HCT116 (cell line): ENCODE measurements at regions not wholly inside any gene's neighbourhood (a gene's known extent, or its start where the extent isn't known, plus 50 kb on each side); places are given as distances from the start of the nearest gene placed in this dataset.

Experiments used
- ATAC-seq: fragments of 200-7000 bp; cut with Tn5 transposase; 2 replicates; pipeline ENCODE4 v1.9.1; 2020; ENCODE audit warnings: mild to moderate bottlenecking, moderate library complexity
- BruUV-seq: library from RNA; stranded (reverse); fragments of 400-500 nt; replicated peaks from 2 replicates; lab custom pipeline; 2021; lab: Mats Ljungman, UMichigan
- CTCF ChIA-PET: fragments of 300-600 bp; sonication (Branson Sonifier 250); formaldehyde crosslinking; loops from one replicate; lab custom pipeline; 2021; ENCODE audit warnings: antibody characterized with exemption; lab: Charles Lee
- POLR2A ChIA-PET: fragments of 300-600, 350-600 bp; sonication (Branson Sonifier 250); formaldehyde crosslinking; loops from one replicate; lab custom pipeline; 2021; ENCODE audit warnings: antibody characterized with exemption; lab: Charles Lee
- RAD21 ChIA-PET, 2 experiments: fragments of 300-600 bp; sonication (Branson Sonifier 250); formaldehyde crosslinking; loops; one replicate each; lab custom pipeline; 2023; ENCODE audit warnings: low total read pairs in 2 of 2; ENCODE audit not compliant: uncharacterized antibody in 2 of 2, unreplicated experiment in 2 of 2, low non-redundant PET in 1 of 2; lab: Charles Lee
- DNase-seq: peaks from one replicate; pipeline ENCODE4 v3.0.0-alpha.2; 2010; ENCODE audit warnings: low read depth, low spot score
- H2AFZ ChIP-seq: fragments of 200-600 bp; shearing (Covaris generic), sonication (generic); 2 replicates; pipeline ENCODE4 v1.6.1; 2017; ENCODE audit warnings: low read depth, mixed run types, mixed read lengths, antibody characterized with exemption, low read length; ENCODE audit not compliant: poor library complexity, severe bottlenecking
- H3K27ac ChIP-seq: 2 replicates; pipeline ENCODE4 v1.5.1; 2012; ENCODE audit warnings: low read depth, low read length
- H3K27me3 ChIP-seq: fragments of 200-600 bp; sonication (generic); 2 replicates; pipeline ENCODE4 v1.6.1; 2016; ENCODE audit warnings: mixed run types, low read length, mixed read lengths; ENCODE audit not compliant: insufficient read depth
- H3K36me3 ChIP-seq, 2 experiments: fragments of 200-500 bp in 1 of 2; fragments of 200-600 bp in 1 of 2; sonication (Bioruptor generic) in 1 of 2; sonication (generic) in 1 of 2; 2 replicates each; pipeline versions ENCODE4 v1.5.1 to v1.6.1; 2014 to 2016; ENCODE audit warnings: low read length in 2 of 2, inconsistent platforms in 1 of 2, mixed read lengths in 1 of 2, mixed run types in 1 of 2; ENCODE audit not compliant: insufficient read depth in 2 of 2, control insufficient read depth in 1 of 2
- H3K4me1 ChIP-seq, 2 experiments: fragments of 200-600 bp in 1 of 2; sonication (generic) in 1 of 2; 2 replicates each; pipeline versions ENCODE4 v1.5.1 to v1.6.1; 2012 to 2017; ENCODE audit warnings: low read length in 2 of 2, inconsistent platforms in 1 of 2, mild to moderate bottlenecking in 1 of 2, mixed read lengths in 1 of 2, mixed run types in 1 of 2, moderate library complexity in 1 of 2; ENCODE audit not compliant: insufficient read depth in 2 of 2, control insufficient read depth in 1 of 2
- H3K4me2 ChIP-seq: fragments of 200-600 bp; sonication (generic); 2 replicates; pipeline ENCODE4 v1.6.1; 2017; ENCODE audit warnings: mixed run types, low read length, mixed read lengths
- H3K4me3 ChIP-seq, 2 experiments: fragments of 200-600 bp in 1 of 2; sonication (generic) in 1 of 2; replicated peaks in 1 of 2; 2 replicates each; pipeline ENCODE4 v1.5.1; 2011 to 2016; ENCODE audit warnings: low read length in 2 of 2, control low read depth in 1 of 2, low read depth in 1 of 2, mild to moderate bottlenecking in 1 of 2, mixed read lengths in 1 of 2, mixed run types in 1 of 2
- H3K79me2 ChIP-seq: fragments of 200-600 bp; sonication (generic); 2 replicates; pipeline ENCODE4 v1.6.1; 2017; ENCODE audit warnings: mild to moderate bottlenecking, mixed run types, low read length, moderate library complexity, mixed read lengths; ENCODE audit not compliant: insufficient read depth
- H3K9ac ChIP-seq: fragments of 200-600 bp; sonication (generic); 2 replicates; pipeline ENCODE4 v1.6.1; 2016; ENCODE audit warnings: low read length, mixed read lengths
- H3K9me2 ChIP-seq: fragments of 200-600 bp; sonication (generic), shearing (Covaris generic); 2 replicates; pipeline ENCODE4 v1.6.1; 2017; ENCODE audit warnings: mixed run types, mild to moderate bottlenecking, moderate library complexity; ENCODE audit not compliant: insufficient read depth
- H3K9me3 ChIP-seq, 2 experiments: fragments of 200-500 bp in 1 of 2; fragments of 200-600 bp in 1 of 2; sonication (Bioruptor generic) in 1 of 2; sonication (generic) in 1 of 2; 2 replicates each; pipeline ENCODE4 v1.6.1; 2014 to 2017; ENCODE audit warnings: low read length in 2 of 2, mixed read lengths in 2 of 2, inconsistent platforms in 1 of 2, low read depth in 1 of 2, mild to moderate bottlenecking in 1 of 2, mixed run types in 1 of 2, moderate library complexity in 1 of 2; ENCODE audit not compliant: control insufficient read depth in 1 of 2, insufficient read depth in 1 of 2
- H4K20me1 ChIP-seq: fragments of 200-600 bp; sonication (generic), shearing (Covaris generic); 2 replicates; pipeline ENCODE4 v1.6.1; 2017; ENCODE audit warnings: mixed run types, mild to moderate bottlenecking, moderate library complexity; ENCODE audit not compliant: insufficient read depth
- ATF3 ChIP-seq: IDR thresholded peaks from 2 replicates; pipeline ENCODE4 v1.6.1; 2012
- CBX3 ChIP-seq: IDR thresholded peaks from 2 replicates; pipeline ENCODE4 v1.6.1; 2012; ENCODE audit warnings: low read depth
- CEBPB ChIP-seq: IDR thresholded peaks from 2 replicates; pipeline ENCODE4 v1.6.1; 2012; ENCODE audit warnings: low read depth
- EGR1 ChIP-seq: IDR thresholded peaks from 2 replicates; pipeline ENCODE4 v1.6.1; 2012; ENCODE audit warnings: low read depth
- FOSL1 ChIP-seq: IDR thresholded peaks from 2 replicates; pipeline ENCODE4 v1.6.1; 2012; ENCODE audit warnings: low read depth
- JUND ChIP-seq: IDR thresholded peaks from 2 replicates; pipeline ENCODE4 v1.6.1; 2012
- POLR2A ChIP-seq: IDR thresholded peaks from 2 replicates; pipeline ENCODE4 v1.7.0; 2011; ENCODE audit warnings: borderline replicate concordance; ENCODE audit not compliant: insufficient read depth, insufficient read length; ENCODE audit errors: extremely low read depth
- RAD21 ChIP-seq: IDR thresholded peaks from 2 replicates; pipeline ENCODE4 v1.6.1; 2012; ENCODE audit warnings: low read depth, mild to moderate bottlenecking
- REST ChIP-seq: IDR thresholded peaks from 2 replicates; pipeline ENCODE4 v1.6.1; 2012; ENCODE audit warnings: low read depth
- TCF7L2 ChIP-seq: IDR thresholded peaks from 2 replicates; pipeline ENCODE4 v1.7.0; 2011; ENCODE audit warnings: borderline replicate concordance, inconsistent platforms; ENCODE audit not compliant: insufficient read depth, insufficient read length; ENCODE audit errors: extremely low read depth
- ZFX ChIP-seq: fragments of 450-650 bp; IDR thresholded peaks from 2 replicates; pipeline ENCODE4 v1.6.1; 2017
- intact Hi-C: fragments of 100-400 bp; cut with micrococcal nuclease; formaldehyde crosslinking; loops from 2 replicates; pipeline ENCODE4 v1.10.0; 2022

GRCh38 chr22:20656902-20657836 is 116.7 kb upstream of the SERPIND1 start:
- Histone ChIP-seq H3K4me2 (no peak overlapping the region), H3K9ac (no peak overlapping the region), H3K36me3 (no peaks in the 10 kb centered on the region), H3K9me2 (no peaks in the 10 kb centered on the region), H3K9me3 (no peaks in the 10 kb centered on the region), H3K4me3 (no peak overlapping the region), H3K79me2 (no peaks in the 10 kb centered on the region), H3K27ac (no peak overlapping the region), H2AFZ (no peak overlapping the region), H4K20me1 (no peaks in the 10 kb centered on the region), H3K27me3 (peaks cover 25% of the 10 kb centered on the region; the same call in 1 of the 2 replicates), H3K4me1 (no peaks in the 10 kb centered on the region)
- ChIA-PET RAD21 (no interaction called here), POLR2A (no interaction called here), CTCF (no interaction called here)
- ATAC-seq (peak; percentile 32), DNase-seq (peak; percentile 6)
- intact Hi-C loops, result no loop called here
- no TSS peak for BruUV-seq
- TF ChIP-seq REST (no peak), JUND (no peak), FOSL1 (no peak), TCF7L2 (no peak), RAD21 (no peak), ATF3 (no peak), CEBPB (no peak), CBX3 (no peak), POLR2A (no peak), ZFX (no peak), EGR1 (no peak)
